ENCODE measurements at regions not wholly inside any gene's neighbourhood (a gene's known extent, or its start where the extent isn't known, plus 50 kb on each side); places are given as distances from the start of the nearest gene placed in this dataset.
A peak's percentile ranks its signal among the peaks of the same experiment; 100 is the strongest.

GRCh38 chr12:88952562-88952942 lies 372.3 kb upstream of the KITLG start:
- CTCF ChIA-PET: interaction anchor here (0.6 kb wide), 1 partner anchor 92 kb away, joined by 3 read pairs; no protein-coding TSS in a partner anchor
- H3K79me2 ChIP-seq (ENCODE audit: low read depth): no peaks in the 10 kb centered on the region
- no peaks in the 10 kb centered on the region for H3K9me2 ChIP-seq (ENCODE audit: insufficient read depth)
- no peaks in the 10 kb centered on the region for H3K9me3 ChIP-seq (ENCODE audit: insufficient read depth, low read depth)
- POLR2A ChIA-PET (ENCODE audit: unreplicated experiment): no interaction called here
- no TSS peak for BruUV-seq (replicated peaks)
- TF ChIP-seq EZH2 (IDR thresholded peaks at IDR 0.05; ENCODE audit: low read depth): no peak
- TF ChIP-seq CTCF (conservative IDR thresholded peaks at IDR 0.05): no peak
- intact Hi-C loops (cut with micrococcal nuclease; ENCODE audit: unreplicated experiment): no loop called here
- no peak overlapping the region for H2AFZ ChIP-seq
- DNase-seq: peak in 1 of 2 experiments; percentile 14
- H3K27me3 ChIP-seq (ENCODE audit: insufficient read depth, low read depth): no peaks in the 10 kb centered on the region
- no peaks in the 10 kb centered on the region for H3K4me1 ChIP-seq (replicated peaks; ENCODE audit: insufficient read depth)
- no peaks in the 10 kb centered on the region for H3F3A ChIP-seq (ENCODE audit: insufficient read depth, low read depth)
- H3K4me3 ChIP-seq: no peak overlapping the region
- no peak overlapping the region for H3K27ac ChIP-seq
- no peaks in the 10 kb centered on the region for H4K20me1 ChIP-seq (ENCODE audit: insufficient read depth)
- no peaks in the 10 kb centered on the region for H3K36me3 ChIP-seq (ENCODE audit: low read depth)
- H3K4me2 ChIP-seq: no peak overlapping the region

GRCh38 chr12:88951860-88952561 lies 371.7 kb upstream of the KITLG start:
- intact Hi-C loops (cut with micrococcal nuclease; ENCODE audit: unreplicated experiment): no loop called here
- BruUV-seq (replicated peaks): no TSS peak

GRCh38 chr12:88951177-88951576 lies 370.9 kb upstream of the KITLG start:
- Histone ChIP-seq H3K4me1 (replicated peaks; ENCODE audit: insufficient read depth) (no peaks in the 10 kb centered on the region), H3K27ac (no peak overlapping the region), H3K4me3 (no peak overlapping the region), H3K9me2 (ENCODE audit: insufficient read depth) (no peaks in the 10 kb centered on the region), H2AFZ (no peak overlapping the region), H3K9me3 (ENCODE audit: insufficient read depth, low read depth) (no peaks in the 10 kb centered on the region), H4K20me1 (ENCODE audit: insufficient read depth) (no peaks in the 10 kb centered on the region), H3K27me3 (ENCODE audit: insufficient read depth, low read depth) (no peaks in the 10 kb centered on the region), H3K4me2 (no peak overlapping the region), H3F3A (ENCODE audit: insufficient read depth, low read depth) (no peaks in the 10 kb centered on the region), H3K36me3 (ENCODE audit: low read depth) (no peaks in the 10 kb centered on the region), H3K79me2 (ENCODE audit: low read depth) (no peaks in the 10 kb centered on the region)
- intact Hi-C loops (cut with micrococcal nuclease; ENCODE audit: unreplicated experiment): no loop called here
- DNase-seq: no peak
- POLR2A ChIA-PET (ENCODE audit: unreplicated experiment): no interaction called here
- no peak for TF ChIP-seq CTCF (conservative IDR thresholded peaks at IDR 0.05)
- TF ChIP-seq EZH2 (IDR thresholded peaks at IDR 0.05; ENCODE audit: low read depth): no peak
- no TSS peak for BruUV-seq (replicated peaks)
- CTCF ChIA-PET: no interaction called here

More at GRCh38 chr12:88951860-88952561, 371.7 kb upstream of the KITLG start:
- no peaks in the 10 kb centered on the region for H3K27me3 ChIP-seq (ENCODE audit: insufficient read depth, low read depth)
- ChIA-PET POLR2A (ENCODE audit: unreplicated experiment) (no interaction called here), CTCF (interaction anchor here (0.6 kb wide), 2 partner anchors 91 to 157 kb away, joined by 3 read pairs; no protein-coding TSS in a partner anchor)
- no peaks in the 10 kb centered on the region for H3K9me2 ChIP-seq (ENCODE audit: insufficient read depth)
- H3K27ac ChIP-seq: no peak overlapping the region
- no peaks in the 10 kb centered on the region for H3K4me1 ChIP-seq (replicated peaks; ENCODE audit: insufficient read depth)
- DNase-seq: no peak
- no peaks in the 10 kb centered on the region for H3K36me3 ChIP-seq (ENCODE audit: low read depth)
- H3K4me2 ChIP-seq: no peak overlapping the region
- no peak overlapping the region for H2AFZ ChIP-seq
- TF ChIP-seq CTCF (conservative IDR thresholded peaks at IDR 0.05) (no peak), EZH2 (IDR thresholded peaks at IDR 0.05; ENCODE audit: low read depth) (no peak)
- H3K79me2 ChIP-seq (ENCODE audit: low read depth): no peaks in the 10 kb centered on the region
- H4K20me1 ChIP-seq (ENCODE audit: insufficient read depth): no peaks in the 10 kb centered on the region
- H3K9me3 ChIP-seq (ENCODE audit: insufficient read depth, low read depth): no peaks in the 10 kb centered on the region
- no peak overlapping the region for H3K4me3 ChIP-seq
- H3F3A ChIP-seq (ENCODE audit: insufficient read depth, low read depth): no peaks in the 10 kb centered on the region
